ENCODE measurements at regions not wholly inside any gene's neighbourhood (a gene's known extent, or its start where the extent isn't known, plus 50 kb on each side); places are given as distances from the start of the nearest gene placed in this dataset.

GRCh38 chr9:134987376-134987775 is 69.7 kb upstream of the FCN1 start:
- no peak for DNase-seq

GRCh38 chr9:134987906-134988700 is 70.4 kb upstream of the FCN1 start:
- no peak for DNase-seq

GRCh38 chr9:134988706-134989105 is 71.0 kb upstream of the FCN1 start:
- no peak for DNase-seq

- DNase-seq = no peak
Observed at GRCh38 chr9:134989206-134990065, 71.7 kb upstream of the FCN1 start.

GRCh38 chr9:134991808-134992754 is 74.4 kb upstream of the FCN1 start:
- peak; percentile 5 for DNase-seq

GRCh38 chr9:134992755-134993124 is 75.0 kb upstream of the FCN1 start:
- peak; percentile 60 for DNase-seq

- DNase-seq = no peak
Observed at GRCh38 chr9:134993416-134993815, 75.7 kb upstream of the FCN1 start.

- no peak for DNase-seq
Observed at GRCh38 chr9:134993996-134994720, 76.4 kb upstream of the FCN1 start.

- no peak for DNase-seq
Observed at GRCh38 chr9:134994926-134995791, 77.4 kb upstream of the FCN1 start.

GRCh38 chr9:134995792-134996120 is 78.0 kb upstream of the FCN1 start:
- DNase-seq = no peak

- no peak for DNase-seq
Observed at GRCh38 chr9:134996591-134997530, 79.1 kb upstream of the FCN1 start.

GRCh38 chr9:135000647-135001245 is 83.0 kb upstream of the FCN1 start:
- DNase-seq = no peak

GRCh38 chr9:135001526-135001925 is 83.8 kb upstream of the FCN1 start:
- no peak for DNase-seq

- no peak for DNase-seq
Observed at GRCh38 chr9:135002336-135002735, 84.6 kb upstream of the FCN1 start.

GRCh38 chr9:135002802-135003201 is 84.7 kb upstream of the OLFM1 start:
- no peak for DNase-seq

GRCh38 chr9:135004772-135005171 is 82.7 kb upstream of the OLFM1 start:
- no peak for DNase-seq

GRCh38 chr9:135006911-135007570 is 80.4 kb upstream of the OLFM1 start:
- DNase-seq = no peak

GRCh38 chr9:135007601-135008000 is 79.9 kb upstream of the OLFM1 start:
- DNase-seq = no peak

Measured in renal pelvis (tissue), 1 donor.